ENCODE measurements at regions not wholly inside any gene's neighbourhood (a gene's known extent, or its start where the extent isn't known, plus 50 kb on each side); places are given as distances from the start of the nearest gene placed in this dataset.

DNA sequence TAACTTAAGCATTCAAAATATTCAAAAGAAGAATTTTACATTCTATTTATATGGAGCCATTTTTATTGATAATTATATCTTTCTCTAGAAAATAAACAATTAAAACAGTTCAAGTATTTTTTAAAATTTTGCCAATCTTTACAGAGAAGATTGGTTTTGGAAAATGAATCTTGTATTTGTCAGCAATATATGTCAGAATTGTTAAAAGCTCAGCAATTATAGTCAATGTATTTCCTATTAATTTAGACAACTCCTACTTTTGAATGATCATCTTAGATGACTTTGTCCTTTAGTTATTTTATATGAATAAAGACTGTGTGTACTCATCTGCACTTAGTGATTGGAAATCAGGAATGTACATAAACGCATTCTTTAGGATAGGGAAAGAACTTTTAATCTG lies 223.9 kb upstream of the MAD2L1 start:
- TF ChIP-seq, protein P1, sequence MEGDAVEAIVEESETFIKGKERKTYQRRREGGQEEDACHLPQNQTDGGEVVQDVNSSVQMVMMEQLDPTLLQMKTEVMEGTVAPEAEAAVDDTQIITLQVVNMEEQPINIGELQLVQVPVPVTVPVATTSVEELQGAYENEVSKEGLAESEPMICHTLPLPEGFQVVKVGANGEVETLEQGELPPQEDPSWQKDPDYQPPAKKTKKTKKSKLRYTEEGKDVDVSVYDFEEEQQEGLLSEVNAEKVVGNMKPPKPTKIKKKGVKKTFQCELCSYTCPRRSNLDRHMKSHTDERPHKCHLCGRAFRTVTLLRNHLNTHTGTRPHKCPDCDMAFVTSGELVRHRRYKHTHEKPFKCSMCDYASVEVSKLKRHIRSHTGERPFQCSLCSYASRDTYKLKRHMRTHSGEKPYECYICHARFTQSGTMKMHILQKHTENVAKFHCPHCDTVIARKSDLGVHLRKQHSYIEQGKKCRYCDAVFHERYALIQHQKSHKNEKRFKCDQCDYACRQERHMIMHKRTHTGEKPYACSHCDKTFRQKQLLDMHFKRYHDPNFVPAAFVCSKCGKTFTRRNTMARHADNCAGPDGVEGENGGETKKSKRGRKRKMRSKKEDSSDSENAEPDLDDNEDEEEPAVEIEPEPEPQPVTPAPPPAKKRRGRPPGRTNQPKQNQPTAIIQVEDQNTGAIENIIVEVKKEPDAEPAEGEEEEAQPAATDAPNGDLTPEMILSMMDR (IDR thresholded peaks at IDR 0.05; ENCODE audit: poor library complexity, severe bottlenecking), result no peak
- TF ChIP-seq TAF1 (IDR thresholded peaks at IDR 0.05; ENCODE audit: low read depth), result no peak
- TF ChIP-seq EP300 (conservative IDR thresholded peaks at IDR 0.05; ENCODE audit: poor library complexity, severe bottlenecking), result no peak
- TF ChIP-seq POLR2AphosphoS5 (IDR thresholded peaks at IDR 0.05), result no peak
- no peak for TF ChIP-seq RAD21 (conservative IDR thresholded peaks at IDR 0.05)
- TF ChIP-seq, protein P2, sequence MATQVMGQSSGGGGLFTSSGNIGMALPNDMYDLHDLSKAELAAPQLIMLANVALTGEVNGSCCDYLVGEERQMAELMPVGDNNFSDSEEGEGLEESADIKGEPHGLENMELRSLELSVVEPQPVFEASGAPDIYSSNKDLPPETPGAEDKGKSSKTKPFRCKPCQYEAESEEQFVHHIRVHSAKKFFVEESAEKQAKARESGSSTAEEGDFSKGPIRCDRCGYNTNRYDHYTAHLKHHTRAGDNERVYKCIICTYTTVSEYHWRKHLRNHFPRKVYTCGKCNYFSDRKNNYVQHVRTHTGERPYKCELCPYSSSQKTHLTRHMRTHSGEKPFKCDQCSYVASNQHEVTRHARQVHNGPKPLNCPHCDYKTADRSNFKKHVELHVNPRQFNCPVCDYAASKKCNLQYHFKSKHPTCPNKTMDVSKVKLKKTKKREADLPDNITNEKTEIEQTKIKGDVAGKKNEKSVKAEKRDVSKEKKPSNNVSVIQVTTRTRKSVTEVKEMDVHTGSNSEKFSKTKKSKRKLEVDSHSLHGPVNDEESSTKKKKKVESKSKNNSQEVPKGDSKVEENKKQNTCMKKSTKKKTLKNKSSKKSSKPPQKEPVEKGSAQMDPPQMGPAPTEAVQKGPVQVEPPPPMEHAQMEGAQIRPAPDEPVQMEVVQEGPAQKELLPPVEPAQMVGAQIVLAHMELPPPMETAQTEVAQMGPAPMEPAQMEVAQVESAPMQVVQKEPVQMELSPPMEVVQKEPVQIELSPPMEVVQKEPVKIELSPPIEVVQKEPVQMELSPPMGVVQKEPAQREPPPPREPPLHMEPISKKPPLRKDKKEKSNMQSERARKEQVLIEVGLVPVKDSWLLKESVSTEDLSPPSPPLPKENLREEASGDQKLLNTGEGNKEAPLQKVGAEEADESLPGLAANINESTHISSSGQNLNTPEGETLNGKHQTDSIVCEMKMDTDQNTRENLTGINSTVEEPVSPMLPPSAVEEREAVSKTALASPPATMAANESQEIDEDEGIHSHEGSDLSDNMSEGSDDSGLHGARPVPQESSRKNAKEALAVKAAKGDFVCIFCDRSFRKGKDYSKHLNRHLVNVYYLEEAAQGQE (IDR thresholded peaks at IDR 0.05; ENCODE audit: borderline replicate concordance), result no peak
- no peak for TF ChIP-seq EZH2 (IDR thresholded peaks at IDR 0.05; ENCODE audit: borderline replicate concordance, insufficient read depth, low read length, poor library complexity, severe bottlenecking)
- TF ChIP-seq SMC3 (conservative IDR thresholded peaks at IDR 0.05; ENCODE audit: poor library complexity), result no peak
- TF ChIP-seq MXI1 (conservative IDR thresholded peaks at IDR 0.05; ENCODE audit: poor library complexity, severe bottlenecking), result no peak
